Neuronal stem cell (in vitro differentiated cells): ENCODE measurements at regions not wholly inside any gene's neighbourhood (a gene's known extent, or its start where the extent isn't known, plus 50 kb on each side); places are given as distances from the start of the nearest gene placed in this dataset.

Experiments used
- DNase-seq: peaks from one replicate; pipeline ENCODE4 v3.0.0-alpha.2; 2013; ENCODE audit warnings: low spot score
- H2AFZ ChIP-seq: one replicate; pipeline ENCODE4 v1.6.1; 2013; ENCODE audit warnings: mild to moderate bottlenecking, low read length, inconsistent platforms
- H2AK5ac ChIP-seq: 2 replicates; pipeline ENCODE4 v1.6.1; 2013; ENCODE audit warnings: low read depth, mild to moderate bottlenecking, inconsistent platforms, low read length, moderate library complexity, mixed read lengths
- H2BK120ac ChIP-seq: 2 replicates; pipeline ENCODE4 v1.6.1; 2013; ENCODE audit warnings: low read depth, mild to moderate bottlenecking, inconsistent platforms, low read length, moderate library complexity, mixed read lengths
- H2BK12ac ChIP-seq: one replicate; pipeline ENCODE4 v1.6.1; 2013; ENCODE audit warnings: low read length, inconsistent platforms
- H2BK15ac ChIP-seq: 2 replicates; pipeline ENCODE4 v1.6.1; 2013; ENCODE audit warnings: mild to moderate bottlenecking, low read length, inconsistent platforms, mixed read lengths
- H2BK5ac ChIP-seq: one replicate; pipeline ENCODE4 v1.6.1; 2013; ENCODE audit warnings: inconsistent platforms, mild to moderate bottlenecking, low read length, moderate library complexity
- H3K14ac ChIP-seq: one replicate; pipeline ENCODE4 v1.6.1; 2013; ENCODE audit warnings: low read length, inconsistent platforms
- H3K18ac ChIP-seq: 2 replicates; pipeline ENCODE4 v1.6.1; 2013; ENCODE audit warnings: low read length, inconsistent platforms
- H3K23ac ChIP-seq: 2 replicates; pipeline ENCODE4 v1.6.1; 2013; ENCODE audit warnings: low read depth, mild to moderate bottlenecking, mixed read lengths, low read length, inconsistent platforms; ENCODE audit not compliant: poor library complexity
- H3K27ac ChIP-seq: replicated peaks from 3 replicates; pipeline ENCODE4 v1.5.1; 2013; ENCODE audit warnings: low read length, inconsistent platforms
- H3K27me3 ChIP-seq, 3 experiments: 2 replicates each; pipeline ENCODE4 v1.6.1; 2013; ENCODE audit warnings: low read length in 3 of 3, mild to moderate bottlenecking in 2 of 3, inconsistent platforms in 1 of 3, low read depth in 1 of 3, mixed read lengths in 1 of 3, moderate library complexity in 1 of 3; ENCODE audit not compliant: control insufficient read depth in 3 of 3, insufficient read depth in 3 of 3
- H3K36me3 ChIP-seq, 2 donors: replicated peaks in 1 of 2; 2 replicates each; pipeline ENCODE4 v1.6.1; 2013; ENCODE audit warnings: low read length in 2 of 2; ENCODE audit not compliant: control insufficient read depth in 2 of 2, insufficient read depth in 2 of 2
- H3K4ac ChIP-seq: 2 replicates; pipeline ENCODE4 v1.6.1; 2013; ENCODE audit warnings: inconsistent platforms, mild to moderate bottlenecking, low read length, moderate library complexity
- H3K4me1 ChIP-seq, 2 donors: 1 replicate in 1 of 2; 2 replicates in 1 of 2; pipeline ENCODE4 v1.6.1; 2013; ENCODE audit warnings: low read length in 2 of 2, low read depth in 1 of 2; ENCODE audit not compliant: control insufficient read depth in 2 of 2, insufficient read depth in 1 of 2
- H3K4me2 ChIP-seq: one replicate; pipeline ENCODE4 v1.6.1; 2013; ENCODE audit warnings: mild to moderate bottlenecking, low read length, inconsistent platforms; ENCODE audit not compliant: insufficient read depth, poor library complexity, severe bottlenecking
- H3K4me3 ChIP-seq, 2 donors: 2 replicates each; pipeline ENCODE4 v1.5.1; 2013; ENCODE audit warnings: low read length in 2 of 2, mild to moderate bottlenecking in 2 of 2, inconsistent platforms in 1 of 2, moderate library complexity in 1 of 2
- H3K79me1 ChIP-seq: one replicate; pipeline ENCODE4 v1.6.1; 2013; ENCODE audit warnings: low read depth, mild to moderate bottlenecking, inconsistent platforms, low read length, moderate library complexity
- H3K9ac ChIP-seq: one replicate; pipeline ENCODE4 v1.6.1; 2013; ENCODE audit warnings: mild to moderate bottlenecking, low read depth, low read length, inconsistent platforms; ENCODE audit not compliant: poor library complexity
- H3K9me3 ChIP-seq, 2 donors: replicated peaks in 1 of 2; 2 replicates each; pipeline versions ENCODE3 to v1.6.1; 2013; ENCODE audit warnings: low read length in 2 of 2, mild to moderate bottlenecking in 2 of 2, inconsistent platforms in 1 of 2, low read depth in 1 of 2, mixed read lengths in 1 of 2, moderate library complexity in 1 of 2; ENCODE audit not compliant: control insufficient read depth in 2 of 2, insufficient read depth in 1 of 2
- H4K8ac ChIP-seq: one replicate; pipeline ENCODE4 v1.6.1; 2013; ENCODE audit warnings: low read depth, mild to moderate bottlenecking, inconsistent platforms, low read length, moderate library complexity
- H4K91ac ChIP-seq: one replicate; pipeline ENCODE4 v1.6.1; 2013; ENCODE audit warnings: low read length, low read depth, mild to moderate bottlenecking, inconsistent platforms; ENCODE audit not compliant: poor library complexity
- WGBS, 2 donors: extraction: QIAGEN DNeasy Blood & Tissue Kit; methylation state at CpG; one replicate each; pipeline ENCODE4 v1.1.7; 2013; ENCODE audit warnings: missing lambda C conversion rate in 2 of 2, mixed read lengths in 1 of 2; ENCODE audit not compliant: insufficient read length in 2 of 2, insufficient replicate concordance in 1 of 2; ENCODE audit errors: extremely low coverage in 2 of 2; 5-methylcytosine and 5-hydroxymethylcytosine counted together

DNA sequence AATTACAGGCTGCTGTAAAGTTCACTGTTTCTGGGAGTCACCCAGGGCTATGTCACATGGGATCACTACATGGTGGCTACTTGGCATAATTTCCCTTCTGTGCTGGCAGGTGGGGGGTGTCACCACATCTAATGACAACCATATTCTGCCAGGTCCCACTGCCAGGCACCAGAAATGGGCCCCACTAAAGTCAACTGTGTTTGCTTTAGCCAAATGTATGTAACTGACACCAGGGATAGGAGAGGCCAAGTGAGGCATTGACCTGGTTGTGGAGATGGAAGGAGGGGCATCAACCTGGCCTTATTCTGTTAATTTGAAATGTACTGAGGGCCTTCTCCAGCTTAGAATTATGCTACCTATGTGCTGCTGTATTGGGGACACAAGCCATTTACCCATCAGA, 370.6 kb upstream of the PROX1 start:
- H3K79me1 ChIP-seq, result no peaks in the 10 kb centered on the region
- no peak overlapping the region for H3K23ac ChIP-seq
- H3K36me3 ChIP-seq, result no peaks in the 10 kb centered on the region
- no peak overlapping the region for H3K4me2 ChIP-seq
- no peak overlapping the region for H3K18ac ChIP-seq
- no peak overlapping the region for H2AFZ ChIP-seq
- H3K4ac ChIP-seq, result no peak overlapping the region
- H3K4me3 ChIP-seq, result no peak overlapping the region
- no peak overlapping the region for H4K8ac ChIP-seq
- H3K4me1 ChIP-seq, result peaks cover 0 to under 1% of the 10 kb centered on the region in 2 donors
- DNase-seq, result no peak
- H2BK15ac ChIP-seq, result no peak overlapping the region
- no peak overlapping the region for H2BK120ac ChIP-seq
- peaks cover 0 to 3% (median 0%) of the 10 kb centered on the region in 3 experiments for H3K27me3 ChIP-seq
- no peak overlapping the region for H4K91ac ChIP-seq
- H2BK12ac ChIP-seq, result no peak overlapping the region
- no peak overlapping the region for H3K27ac ChIP-seq
- H2AK5ac ChIP-seq, result no peak overlapping the region
- no peak overlapping the region for H3K9ac ChIP-seq
- no peak overlapping the region for H2BK5ac ChIP-seq
- no peak overlapping the region for H3K14ac ChIP-seq
- H3K9me3 ChIP-seq, result no peaks in the 10 kb centered on the region

DNA sequence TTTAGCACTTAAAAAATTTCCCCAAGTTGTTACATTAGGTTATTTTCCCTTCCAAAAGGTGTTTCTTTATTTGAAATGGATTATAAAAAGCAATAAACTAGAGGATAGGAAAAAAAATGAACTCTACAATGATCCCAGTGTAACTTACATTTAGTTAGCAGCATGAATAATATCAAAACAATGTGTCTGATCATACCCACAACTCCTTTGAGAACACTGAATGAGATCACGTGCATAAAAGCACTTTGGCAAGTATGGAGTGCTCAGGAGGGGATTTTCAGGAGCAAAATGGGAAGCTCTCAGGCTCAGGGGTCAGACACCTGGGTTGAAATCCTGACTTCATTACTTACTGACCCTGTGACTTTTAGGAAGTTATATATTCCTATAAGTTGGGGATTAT, 369.7 kb upstream of the PROX1 start:
- peaks cover 0 to 3% (median 0%) of the 10 kb centered on the region in 3 experiments for H3K27me3 ChIP-seq
- H3K4ac ChIP-seq, result no peak overlapping the region
- H3K14ac ChIP-seq, result no peak overlapping the region
- H3K9me3 ChIP-seq, result no peaks in the 10 kb centered on the region
- H2AFZ ChIP-seq, result no peak overlapping the region
- no peak overlapping the region for H3K27ac ChIP-seq
- no peaks in the 10 kb centered on the region for H3K36me3 ChIP-seq
- H2BK120ac ChIP-seq, result no peak overlapping the region
- DNase-seq, result no peak
- H2BK5ac ChIP-seq, result no peak overlapping the region
- no peaks in the 10 kb centered on the region for H3K79me1 ChIP-seq
- H2BK12ac ChIP-seq, result no peak overlapping the region
- H3K18ac ChIP-seq, result no peak overlapping the region
- no peak overlapping the region for H3K9ac ChIP-seq
- no peak overlapping the region for H3K23ac ChIP-seq
- no peak overlapping the region for H4K91ac ChIP-seq
- no peak overlapping the region for H2BK15ac ChIP-seq
- H3K4me3 ChIP-seq, result no peak overlapping the region
- H3K4me2 ChIP-seq, result no peak overlapping the region
- H2AK5ac ChIP-seq, result no peak overlapping the region
- no peak overlapping the region for H4K8ac ChIP-seq
- no CpG with 5 or more reads among the region's 1 CpG for WGBS, 2 donors
- H3K4me1 ChIP-seq, result peaks cover 0 to 5% of the 10 kb centered on the region in 2 donors

DNA sequence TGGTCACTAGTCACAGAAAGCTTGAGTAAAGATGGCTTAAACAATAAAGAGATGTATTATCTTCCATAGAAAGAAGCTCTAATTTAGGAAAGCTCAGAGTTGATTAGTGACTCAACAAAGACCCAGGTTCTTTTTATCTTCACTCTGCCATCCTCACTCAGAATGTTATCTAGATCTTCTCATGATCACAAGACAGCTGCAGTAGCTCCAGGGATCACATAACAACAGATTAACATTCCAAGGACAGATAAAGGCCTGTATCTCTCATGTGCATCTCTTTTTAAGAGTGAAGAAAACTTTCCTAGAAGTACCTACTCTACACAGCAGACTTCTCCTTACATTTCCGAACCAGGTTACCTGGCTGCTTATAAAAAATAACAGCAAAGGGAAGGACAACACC, 368.7 kb upstream of the PROX1 start:
- H2BK5ac ChIP-seq, result no peak overlapping the region
- peaks cover 0 to 5% of the 10 kb centered on the region in 2 donors for H3K4me1 ChIP-seq
- H2AFZ ChIP-seq, result no peak overlapping the region
- H4K91ac ChIP-seq, result no peak overlapping the region
- WGBS, 2 donors, result no CpG with 5 or more reads among the region's 1 CpG
- no peak overlapping the region for H2BK120ac ChIP-seq
- H2BK15ac ChIP-seq, result no peak overlapping the region
- no peak overlapping the region for H2BK12ac ChIP-seq
- no peak overlapping the region for H3K4me2 ChIP-seq
- no peak overlapping the region for H2AK5ac ChIP-seq
- H3K79me1 ChIP-seq, result no peaks in the 10 kb centered on the region
- no peak overlapping the region for H3K4ac ChIP-seq
- DNase-seq, result no peak
- H3K27me3 ChIP-seq, result no peaks in the 10 kb centered on the region
- no peak overlapping the region for H3K23ac ChIP-seq
- H3K9me3 ChIP-seq, result no peaks in the 10 kb centered on the region
- H3K4me3 ChIP-seq, result no peak overlapping the region
- no peak overlapping the region for H4K8ac ChIP-seq
- H3K18ac ChIP-seq, result no peak overlapping the region
- no peak overlapping the region for H3K27ac ChIP-seq
- no peak overlapping the region for H3K9ac ChIP-seq
- no peak overlapping the region for H3K14ac ChIP-seq
- no peaks in the 10 kb centered on the region for H3K36me3 ChIP-seq

DNA sequence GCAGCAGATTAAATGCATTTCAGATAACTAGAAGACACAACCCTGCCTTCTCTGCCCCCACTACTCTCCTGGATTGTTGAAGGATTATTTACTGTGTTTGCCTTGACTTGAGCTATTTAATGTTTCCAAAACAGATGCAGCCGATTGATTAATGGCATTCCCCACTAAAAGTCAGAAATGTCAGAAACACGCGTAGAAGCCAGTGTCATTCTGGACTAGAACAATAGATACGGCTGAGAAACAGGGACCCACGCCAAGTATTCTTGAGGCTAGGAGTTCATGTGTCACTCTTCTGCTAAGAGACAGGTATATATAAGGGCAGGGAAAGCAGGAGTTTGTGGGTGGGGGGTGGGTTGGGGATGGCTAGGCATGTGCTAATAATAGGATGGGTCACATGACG, 366.7 kb upstream of the PROX1 start:
- Histone ChIP-seq H3K23ac (no peak overlapping the region), H2BK5ac (no peak overlapping the region), H3K9me3 (no peaks in the 10 kb centered on the region), H3K4me1 (peaks cover 0 to 5% of the 10 kb centered on the region in 2 donors), H3K36me3 (no peaks in the 10 kb centered on the region), H2AFZ (no peak overlapping the region), H3K27ac (no peak overlapping the region), H3K4me2 (no peak overlapping the region), H4K8ac (no peak overlapping the region), H3K4ac (no peak overlapping the region), H3K27me3 (no peaks in the 10 kb centered on the region), H3K4me3 (no peak overlapping the region), H3K79me1 (no peaks in the 10 kb centered on the region), H4K91ac (no peak overlapping the region), H3K18ac (no peak overlapping the region), H2BK120ac (no peak overlapping the region), H2AK5ac (no peak overlapping the region), H3K9ac (no peak overlapping the region), H2BK15ac (no peak overlapping the region), H2BK12ac (no peak overlapping the region), H3K14ac (no peak overlapping the region)
- WGBS, 2 donors, result no CpG with 5 or more reads among the region's 6 CpGs
- DNase-seq, result no peak
